ENCODE measurements at regions not wholly inside any gene's neighbourhood (a gene's known extent, or its start where the extent isn't known, plus 50 kb on each side); places are given as distances from the start of the nearest gene placed in this dataset.

DNA sequence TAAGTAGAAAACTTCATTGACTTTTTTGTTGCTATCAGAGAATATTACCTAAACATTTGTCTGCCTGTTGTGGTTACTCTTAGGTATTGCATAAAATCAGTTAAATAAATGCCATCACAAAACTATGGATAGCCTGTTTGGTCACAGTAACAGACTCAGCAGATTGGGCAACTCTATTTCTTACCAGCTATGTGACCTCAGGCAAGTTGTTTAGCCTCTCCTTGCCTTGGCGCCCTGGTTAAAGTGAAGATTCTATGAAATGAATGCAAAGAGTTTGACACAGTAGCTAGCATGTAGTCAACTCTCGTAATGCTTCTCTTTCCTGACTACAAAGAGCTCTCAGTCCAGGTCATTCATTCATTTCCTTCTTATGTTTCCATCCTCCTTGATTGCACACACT lies 82.5 kb upstream of the ID4 start:
- Histone ChIP-seq H2AFZ (ENCODE audit: control insufficient read depth, low read depth, low read length) (no peak overlapping the region), H3K79me2 (ENCODE audit: control insufficient read depth, insufficient read depth, low read length) (no peaks in the 10 kb centered on the region), H4K20me1 (ENCODE audit: control insufficient read depth, insufficient read depth) (no peaks in the 10 kb centered on the region), H3K4me2 (ENCODE audit: control insufficient read depth, insufficient read depth) (no peak overlapping the region), H3K27me3 (replicated peaks in 1 of 2; ENCODE audit: control insufficient read depth in 2 of 2, insufficient read depth in 2 of 2, low read length in 1 of 2) (no peaks in the 10 kb centered on the region), H3K9me3 (replicated peaks; ENCODE audit: control insufficient read depth, insufficient read depth, low read length) (no peaks in the 10 kb centered on the region), H3K36me3 (ENCODE audit: control insufficient read depth in 2 of 2, insufficient read depth in 2 of 2, low read length in 1 of 2) (no peaks in the 10 kb centered on the region), H3K4me3 (no peak overlapping the region), H3K27ac (ENCODE audit: control insufficient read depth, insufficient read depth) (no peak overlapping the region), H3K9ac (ENCODE audit: control insufficient read depth, insufficient read depth, low read length) (no peak overlapping the region), H3K4me1 (ENCODE audit: control insufficient read depth, insufficient read depth, low read length) (no peaks in the 10 kb centered on the region)
- BruUV-seq (replicated peaks) = no TSS peak
- no peak for TF ChIP-seq SIN3A (IDR thresholded peaks at IDR 0.05; ENCODE audit: low read depth, low read length)
- no peak for TF ChIP-seq POLR2AphosphoS2 (IDR thresholded peaks at IDR 0.05; ENCODE audit: low read depth, low read length)
- no peak for TF ChIP-seq FOXK2 (IDR thresholded peaks at IDR 0.05)
- ChIA-PET CTCF (no interaction called here), POLR2A (no interaction called here), SMC1A (ENCODE audit: uncharacterized antibody, unreplicated experiment) (no interaction called here), RAD21 (ENCODE audit: unreplicated experiment) (no interaction called here)
- intact Hi-C loops (cut with micrococcal nuclease; ENCODE audit: unreplicated experiment) (no loop called here), in situ Hi-C loops (cut with MboI) (no loop called here)
- FAIRE-seq (no peak), ATAC-seq (no peak), DNase-seq (ENCODE audit: low read depth, low spot score) (no peak)
- WGBS (ENCODE audit: insufficient coverage, insufficient replicate concordance, low lambda C conversion rate, missing lambda C conversion rate) = 11% methylated on average over 2 of the region's 2 CpGs

DNA sequence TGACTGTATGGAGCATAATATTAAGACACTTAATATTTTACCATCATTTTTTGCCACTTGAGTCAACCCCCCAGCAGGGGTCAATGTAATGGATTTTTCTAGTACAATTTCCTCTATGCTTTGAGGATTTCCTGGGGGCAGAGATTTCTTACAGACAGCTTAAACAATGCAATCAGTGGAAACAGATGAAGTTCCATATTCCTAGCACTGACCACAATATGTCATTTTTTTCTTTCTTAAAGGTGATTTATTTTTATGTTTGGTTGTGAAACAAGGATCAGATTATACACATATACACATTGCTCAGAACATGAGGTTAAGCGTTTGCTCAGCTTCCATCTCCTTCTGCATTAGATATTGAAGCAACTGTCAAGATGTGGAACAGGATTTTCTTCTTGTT lies 82.0 kb upstream of the ID4 start:
- FAIRE-seq = no peak
- Histone ChIP-seq H3K4me3 (no peak overlapping the region), H3K9ac (ENCODE audit: control insufficient read depth, insufficient read depth, low read length) (no peak overlapping the region), H4K20me1 (ENCODE audit: control insufficient read depth, insufficient read depth) (no peaks in the 10 kb centered on the region), H3K4me1 (ENCODE audit: control insufficient read depth, insufficient read depth, low read length) (no peaks in the 10 kb centered on the region), H2AFZ (ENCODE audit: control insufficient read depth, low read depth, low read length) (no peak overlapping the region), H3K27ac (ENCODE audit: control insufficient read depth, insufficient read depth) (no peak overlapping the region), H3K27me3 (replicated peaks in 1 of 2; ENCODE audit: control insufficient read depth in 2 of 2, insufficient read depth in 2 of 2, low read length in 1 of 2) (no peaks in the 10 kb centered on the region), H3K36me3 (ENCODE audit: control insufficient read depth in 2 of 2, insufficient read depth in 2 of 2, low read length in 1 of 2) (no peaks in the 10 kb centered on the region), H3K9me3 (replicated peaks; ENCODE audit: control insufficient read depth, insufficient read depth, low read length) (no peaks in the 10 kb centered on the region), H3K79me2 (ENCODE audit: control insufficient read depth, insufficient read depth, low read length) (no peaks in the 10 kb centered on the region), H3K4me2 (ENCODE audit: control insufficient read depth, insufficient read depth) (no peak overlapping the region)
- BruUV-seq (replicated peaks) = no TSS peak
- WGBS (ENCODE audit: insufficient coverage, insufficient replicate concordance, low lambda C conversion rate, missing lambda C conversion rate) = 0% methylated on average over 1 of the region's 1 CpG
- CTCF ChIA-PET = no interaction called here
- RAD21 ChIA-PET (ENCODE audit: unreplicated experiment) = no interaction called here
- POLR2A ChIA-PET = no interaction called here
- SMC1A ChIA-PET (ENCODE audit: uncharacterized antibody, unreplicated experiment) = no interaction called here
- in situ Hi-C loops (cut with MboI) = no loop called here
- ATAC-seq = no peak
- intact Hi-C loops (cut with micrococcal nuclease; ENCODE audit: unreplicated experiment) = no loop called here
- DNase-seq (ENCODE audit: low read depth, low spot score) = no peak
- TF ChIP-seq PAX8 (IDR thresholded peaks at IDR 0.05) (no peak), PML (IDR thresholded peaks at IDR 0.05; ENCODE audit: low read length) (no peak), MYB (IDR thresholded peaks at IDR 0.05; ENCODE audit: borderline replicate concordance, low read depth, low read length) (no peak), ZZZ3 (IDR thresholded peaks at IDR 0.05; ENCODE audit: control insufficient read depth, insufficient read length, low read depth) (no peak), SUPT20H (IDR thresholded peaks at IDR 0.05; ENCODE audit: borderline replicate concordance, control insufficient read depth, low read depth, low read length) (no peak), MEF2B (IDR thresholded peaks at IDR 0.05; ENCODE audit: partially characterized antibody, poor library complexity, severe bottlenecking) (no peak)
- TF ChIP-seq, protein P1, sequence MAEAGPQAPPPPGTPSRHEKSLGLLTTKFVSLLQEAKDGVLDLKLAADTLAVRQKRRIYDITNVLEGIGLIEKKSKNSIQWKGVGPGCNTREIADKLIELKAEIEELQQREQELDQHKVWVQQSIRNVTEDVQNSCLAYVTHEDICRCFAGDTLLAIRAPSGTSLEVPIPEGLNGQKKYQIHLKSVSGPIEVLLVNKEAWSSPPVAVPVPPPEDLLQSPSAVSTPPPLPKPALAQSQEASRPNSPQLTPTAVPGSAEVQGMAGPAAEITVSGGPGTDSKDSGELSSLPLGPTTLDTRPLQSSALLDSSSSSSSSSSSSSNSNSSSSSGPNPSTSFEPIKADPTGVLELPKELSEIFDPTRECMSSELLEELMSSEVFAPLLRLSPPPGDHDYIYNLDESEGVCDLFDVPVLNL (IDR thresholded peaks at IDR 0.05; ENCODE audit: low read depth, low read length) = no peak

Measured in GM12878 (cell line).